CD14-positive monocyte (primary cell): ENCODE measurements at regions not wholly inside any gene's neighbourhood (a gene's known extent, or its start where the extent isn't known, plus 50 kb on each side); places are given as distances from the start of the nearest gene placed in this dataset.

Source experiments
- DNase-seq, 3 donors: peaks; one replicate each; pipeline ENCODE4 v3.0.0-alpha.2; 2011 to 2022
- H2AFZ ChIP-seq: 2 replicates; pipeline ENCODE4 v1.6.0; 2012; ENCODE audit warnings: mild to moderate bottlenecking, low read depth, low read length, inconsistent platforms; ENCODE audit not compliant: insufficient read depth, poor library complexity, severe bottlenecking
- H3K27ac ChIP-seq, 2 donors: 1 replicate in 1 of 2; 2 replicates in 1 of 2; pipeline ENCODE4 v1.5.1; 2012 to 2013; ENCODE audit warnings: low read length in 2 of 2, control low read depth in 1 of 2, inconsistent platforms in 1 of 2, low read depth in 1 of 2, mild to moderate bottlenecking in 1 of 2
- H3K27me3 ChIP-seq, 2 donors: one replicate each; pipeline versions ENCODE4 v1.6.0 to v1.6.1; 2011 to 2013; ENCODE audit warnings: low read length in 2 of 2; ENCODE audit not compliant: control insufficient read depth in 2 of 2, insufficient read depth in 2 of 2
- H3K36me3 ChIP-seq, 2 donors: replicated peaks in 1 of 2; 1 replicate in 1 of 2; 2 replicates in 1 of 2; pipeline versions ENCODE4 v1.5.1 to v1.6.1; 2012 to 2013; ENCODE audit warnings: low read length in 2 of 2, control low read depth in 1 of 2, inconsistent platforms in 1 of 2, mild to moderate bottlenecking in 1 of 2; ENCODE audit not compliant: insufficient read depth in 2 of 2, control insufficient read depth in 1 of 2
- H3K4me1 ChIP-seq, 2 donors: 1 replicate in 1 of 2; 2 replicates in 1 of 2; pipeline versions ENCODE4 v1.5.1 to v1.6.1; 2012 to 2013; ENCODE audit warnings: low read length in 2 of 2, control low read depth in 1 of 2, inconsistent platforms in 1 of 2, mild to moderate bottlenecking in 1 of 2, moderate library complexity in 1 of 2; ENCODE audit not compliant: insufficient read depth in 2 of 2, control insufficient read depth in 1 of 2
- H3K4me2 ChIP-seq: replicated peaks from 2 replicates; pipeline ENCODE3; 2012; ENCODE audit warnings: low read length, moderate library complexity, mild to moderate bottlenecking; ENCODE audit not compliant: poor library complexity, severe bottlenecking; ENCODE audit errors: extremely low read depth
- H3K4me3 ChIP-seq, 3 experiments: fragments of 200-600 bp in 1 of 3; sonication (generic) in 1 of 3; replicated peaks in 1 of 3; 1 replicate in 2 of 3; 2 replicates in 1 of 3; pipeline ENCODE4 v1.5.1; 2011 to 2013; ENCODE audit warnings: low read length in 3 of 3, mild to moderate bottlenecking in 3 of 3, control low read depth in 2 of 3, low read depth in 2 of 3, inconsistent platforms in 1 of 3, moderate library complexity in 1 of 3
- H3K79me2 ChIP-seq: 2 replicates; pipeline ENCODE4 v1.6.0; 2012; ENCODE audit warnings: mild to moderate bottlenecking, control low read depth, inconsistent platforms, low read length, moderate library complexity; ENCODE audit not compliant: insufficient read depth
- H3K9ac ChIP-seq: 2 replicates; pipeline ENCODE4 v1.6.0; 2017; ENCODE audit warnings: low read length, mild to moderate bottlenecking; ENCODE audit not compliant: insufficient read depth, poor library complexity, severe bottlenecking
- H3K9me3 ChIP-seq, 2 donors: replicated peaks in 1 of 2; 1 replicate in 1 of 2; 2 replicates in 1 of 2; pipeline versions ENCODE4 v1.5.1 to v1.6.1; 2012 to 2013; ENCODE audit warnings: low read length in 2 of 2, control low read depth in 1 of 2; ENCODE audit not compliant: control insufficient read depth in 1 of 2, insufficient read depth in 1 of 2
- H4K20me1 ChIP-seq: 2 replicates; pipeline ENCODE4 v1.6.0; 2012; ENCODE audit warnings: mild to moderate bottlenecking, low read length, control low read depth, moderate library complexity; ENCODE audit not compliant: insufficient read depth
- H3K27ac Mint-ChIP-seq, 7 donors: one replicate each; pipeline ENCODE4 v1.8.0; 2020; ENCODE audit warnings: mild to moderate bottlenecking in 7 of 7, mixed read lengths in 7 of 7, moderate library complexity in 6 of 7, inconsistent platforms in 2 of 7
- H3K27me3 Mint-ChIP-seq, 3 donors: one replicate each; pipeline ENCODE4 v1.8.0; 2021 to 2022; ENCODE audit warnings: low read depth in 3 of 3, mild to moderate bottlenecking in 3 of 3, mixed read lengths in 3 of 3, moderate library complexity in 3 of 3, inconsistent platforms in 1 of 3
- H3K36me3 Mint-ChIP-seq, 2 donors: one replicate each; pipeline ENCODE4 v1.8.0; 2020; ENCODE audit warnings: mixed read lengths in 2 of 2, inconsistent platforms in 1 of 2, mild to moderate bottlenecking in 1 of 2
- H3K4me1 Mint-ChIP-seq: one replicate; pipeline ENCODE4 v1.8.0; 2020; ENCODE audit warnings: mild to moderate bottlenecking, mixed read lengths
- H3K4me3 Mint-ChIP-seq, 2 donors: one replicate each; pipeline ENCODE4 v1.8.0; 2020; ENCODE audit warnings: mild to moderate bottlenecking in 2 of 2, mixed read lengths in 2 of 2, moderate library complexity in 1 of 2
- H3K9me3 Mint-ChIP-seq, 7 donors: one replicate each; pipeline ENCODE4 v1.8.0; 2020 to 2022; ENCODE audit warnings: mixed read lengths in 7 of 7, mild to moderate bottlenecking in 6 of 7, moderate library complexity in 6 of 7, inconsistent platforms in 2 of 7
- WGBS: methylation state at CpG from one replicate; pipeline ENCODE4 v1.1.5; 2013; ENCODE audit warnings: missing lambda C conversion rate; ENCODE audit not compliant: insufficient coverage; 5-methylcytosine and 5-hydroxymethylcytosine counted together
- intact Hi-C, 2 donors: fragments of 100-400 bp; cut with micrococcal nuclease; formaldehyde crosslinking; loops; one replicate each; pipeline versions ENCODE4 v1.15.0 to v1.15.1; 2023
- TF ChIP-seq, protein P1 (sequence below): fragments of 200-600 bp; IDR thresholded peaks from one replicate; pipeline ENCODE4 v1.8.0; 2022; ENCODE audit warnings: antibody characterized with exemption, mild to moderate bottlenecking

DNA sequence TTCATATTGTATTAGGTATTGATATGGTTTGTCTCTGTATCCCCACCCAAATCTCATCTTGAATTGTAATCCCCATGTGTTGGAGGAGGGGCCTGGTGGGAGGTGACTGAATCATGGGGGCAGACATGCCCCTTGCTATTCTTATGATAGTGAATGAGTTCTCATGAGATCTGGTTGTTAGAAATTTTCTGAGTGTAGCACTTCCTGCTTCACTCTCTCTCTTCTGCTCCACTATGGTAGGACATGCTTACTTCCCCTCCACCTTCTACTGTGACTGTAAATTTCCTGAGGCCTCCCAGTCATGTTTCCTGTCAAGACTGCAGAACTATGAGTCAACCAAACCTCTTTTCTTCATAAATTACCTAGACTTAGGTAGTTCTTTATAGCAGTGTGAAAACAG is 187.4 kb upstream of the SLC24A2 start:
- H3K4me3 ChIP-seq = no peak overlapping the region
- peak in 1 of 3 donors; percentile 14 for DNase-seq
- Mint-ChIP-seq H3K9me3 (peaks cover 0 to 1% (median 0%) of the 10 kb centered on the region in 7 donors), H3K27me3 (no peaks in the 10 kb centered on the region), H3K36me3 (no peaks in the 10 kb centered on the region), H3K4me3 (no peak overlapping the region), H3K4me1 (peaks cover 4% of the 10 kb centered on the region), H3K27ac (no peak overlapping the region)
- H3K4me2 ChIP-seq = no peak overlapping the region
- no peaks in the 10 kb centered on the region for H3K36me3 ChIP-seq
- intact Hi-C loops = no loop called here
- H3K9ac ChIP-seq = no peak overlapping the region
- no peaks in the 10 kb centered on the region for H3K79me2 ChIP-seq
- H2AFZ ChIP-seq = no peak overlapping the region
- peaks cover 0 to 3% of the 10 kb centered on the region in 2 donors for H3K4me1 ChIP-seq
- H4K20me1 ChIP-seq = no peaks in the 10 kb centered on the region
- TF ChIP-seq, protein P1, sequence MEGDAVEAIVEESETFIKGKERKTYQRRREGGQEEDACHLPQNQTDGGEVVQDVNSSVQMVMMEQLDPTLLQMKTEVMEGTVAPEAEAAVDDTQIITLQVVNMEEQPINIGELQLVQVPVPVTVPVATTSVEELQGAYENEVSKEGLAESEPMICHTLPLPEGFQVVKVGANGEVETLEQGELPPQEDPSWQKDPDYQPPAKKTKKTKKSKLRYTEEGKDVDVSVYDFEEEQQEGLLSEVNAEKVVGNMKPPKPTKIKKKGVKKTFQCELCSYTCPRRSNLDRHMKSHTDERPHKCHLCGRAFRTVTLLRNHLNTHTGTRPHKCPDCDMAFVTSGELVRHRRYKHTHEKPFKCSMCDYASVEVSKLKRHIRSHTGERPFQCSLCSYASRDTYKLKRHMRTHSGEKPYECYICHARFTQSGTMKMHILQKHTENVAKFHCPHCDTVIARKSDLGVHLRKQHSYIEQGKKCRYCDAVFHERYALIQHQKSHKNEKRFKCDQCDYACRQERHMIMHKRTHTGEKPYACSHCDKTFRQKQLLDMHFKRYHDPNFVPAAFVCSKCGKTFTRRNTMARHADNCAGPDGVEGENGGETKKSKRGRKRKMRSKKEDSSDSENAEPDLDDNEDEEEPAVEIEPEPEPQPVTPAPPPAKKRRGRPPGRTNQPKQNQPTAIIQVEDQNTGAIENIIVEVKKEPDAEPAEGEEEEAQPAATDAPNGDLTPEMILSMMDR = no peak
- no peaks in the 10 kb centered on the region for H3K27me3 ChIP-seq
- no peak overlapping the region for H3K27ac ChIP-seq
- H3K9me3 ChIP-seq = peaks cover 0 to 3% of the 10 kb centered on the region in 2 donors

DNA sequence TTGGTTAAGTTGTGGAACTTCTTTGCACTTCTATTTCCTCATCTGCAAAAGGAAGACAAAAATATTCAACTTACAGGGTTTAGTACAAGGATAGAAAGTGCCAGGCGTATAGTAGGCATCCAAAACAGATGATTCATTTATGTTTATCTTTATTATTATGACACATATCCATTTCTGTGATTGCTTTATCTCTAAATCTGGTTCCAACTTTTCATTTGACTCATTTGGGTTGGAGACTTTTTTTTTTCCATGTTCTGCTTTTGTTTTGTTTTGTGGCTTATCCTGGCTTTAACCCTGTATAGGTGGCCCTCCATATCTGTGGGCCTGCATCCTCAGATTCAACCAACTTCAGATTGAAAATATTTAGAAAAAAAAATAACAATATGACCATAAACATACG is 186.7 kb upstream of the SLC24A2 start:
- intact Hi-C loops = no loop called here

More for the DNA sequence above, 186.7 kb upstream of the SLC24A2 start:
- no CpG with 5 or more reads among the region's 2 CpGs for WGBS
- Mint-ChIP-seq H3K9me3 (peaks cover 0 to 1% (median 0%) of the 10 kb centered on the region in 7 donors), H3K4me3 (no peak overlapping the region), H3K4me1 (peaks cover 4% of the 10 kb centered on the region), H3K27me3 (no peaks in the 10 kb centered on the region), H3K36me3 (no peaks in the 10 kb centered on the region), H3K27ac (no peak overlapping the region)
- Histone ChIP-seq H4K20me1 (no peaks in the 10 kb centered on the region), H3K9me3 (peaks cover 0 to 3% of the 10 kb centered on the region in 2 donors), H2AFZ (no peak overlapping the region), H3K27me3 (no peaks in the 10 kb centered on the region), H3K27ac (no peak overlapping the region), H3K4me3 (no peak overlapping the region), H3K4me2 (no peak overlapping the region), H3K9ac (no peak overlapping the region), H3K79me2 (no peaks in the 10 kb centered on the region), H3K36me3 (no peaks in the 10 kb centered on the region), H3K4me1 (peaks cover 0 to 3% of the 10 kb centered on the region in 2 donors)
- TF ChIP-seq, protein P1 = no peak
- DNase-seq = no peak
